HG03342 (cell line): ENCODE measurements at regions not wholly inside any gene's neighbourhood (a gene's known extent, or its start where the extent isn't known, plus 50 kb on each side); places are given as distances from the start of the nearest gene placed in this dataset.
"Not testable (repeated sequence)": the region's sequence is repeated elsewhere in the genome, so short reads cannot be mapped to it uniquely, and the experiment has no call there.

Experiments
- ATAC-seq: cut with Tn5 transposase; IDR thresholded peaks from one replicate; pipeline ENCODE4 v1.9.1; 2021; ENCODE audit warnings: mild to moderate bottlenecking, moderate library complexity; ENCODE audit not compliant: unreplicated experiment

- ATAC-seq, result no peak
Observed at GRCh38 chr5:136749016-136749415, 383.7 kb upstream of the TRPC7 start.

DNA sequence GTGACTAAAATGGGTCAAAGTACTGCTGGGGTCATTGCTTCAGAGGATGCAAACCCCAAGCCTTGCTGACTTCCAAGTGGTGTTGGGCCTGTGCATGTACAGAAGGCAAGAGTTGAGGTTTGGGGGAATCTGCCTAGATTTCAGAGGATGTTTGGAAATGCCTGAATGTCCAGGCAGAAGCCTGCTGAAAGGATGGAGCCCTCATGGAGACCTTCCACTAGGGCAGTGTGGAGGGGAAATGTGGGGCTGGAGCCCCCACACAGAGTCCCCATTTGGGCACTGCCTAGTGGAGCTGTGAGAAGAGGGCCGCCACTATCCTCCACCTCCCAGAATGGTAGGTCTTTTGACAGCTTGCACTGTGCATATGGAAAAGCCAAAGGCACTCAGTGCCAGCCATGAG, 377.7 kb upstream of the TRPC7 start:
- ATAC-seq, result no peak

DNA sequence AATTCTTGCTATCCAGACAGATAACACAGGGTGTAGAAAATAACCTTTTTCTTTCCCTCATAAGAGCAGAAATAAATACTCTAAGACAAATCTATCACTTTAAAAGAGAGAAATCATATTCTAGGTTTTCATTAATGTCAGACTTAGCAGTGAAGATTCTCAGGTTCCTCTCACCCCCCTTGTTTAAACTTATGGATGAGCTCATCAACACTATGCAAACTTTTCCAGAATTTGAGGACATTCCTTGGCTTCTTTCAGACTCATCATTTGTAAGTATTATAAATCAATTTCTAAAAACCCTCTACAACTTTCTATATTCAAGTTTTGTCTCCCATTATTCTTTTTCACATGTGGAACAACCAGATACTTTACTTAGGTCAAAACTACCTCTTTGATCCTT, 374.9 kb upstream of the TRPC7 start:
- ATAC-seq, result no peak

GRCh38 chr5:136739271-136739670, 373.9 kb upstream of the TRPC7 start:
- not testable (repeated sequence) for ATAC-seq

GRCh38 chr5:136738829-136739228, 373.5 kb upstream of the TRPC7 start:
- ATAC-seq, result no peak

DNA sequence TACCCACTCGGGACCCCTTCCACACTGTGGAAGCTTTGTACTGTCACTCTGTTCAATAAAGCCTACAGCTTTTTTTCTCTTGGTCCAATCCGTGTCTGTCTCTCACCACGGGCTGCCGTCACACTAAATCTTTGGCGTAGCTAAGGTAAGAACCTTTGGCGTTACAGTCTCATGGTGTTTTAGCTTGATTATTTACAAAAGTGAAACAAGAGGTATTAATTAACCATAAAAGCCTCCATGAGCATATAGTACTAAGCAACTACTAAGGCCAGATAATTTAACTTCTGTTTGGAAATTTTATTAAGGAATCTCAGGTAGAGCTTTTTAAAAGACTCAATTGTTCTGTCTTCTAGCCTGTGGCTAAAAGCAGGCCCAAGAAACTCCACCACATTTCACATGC, 370.7 kb upstream of the TRPC7 start:
- ATAC-seq, result no peak

- not testable (repeated sequence) for ATAC-seq
Observed at GRCh38 chr5:136735611-136736010, 370.3 kb upstream of the TRPC7 start.

- no peak for ATAC-seq
Observed at GRCh38 chr5:136734628-136735027, 369.3 kb upstream of the TRPC7 start.

- ATAC-seq, result no peak
Observed at GRCh38 chr5:136732751-136733150, 367.4 kb upstream of the TRPC7 start.

GRCh38 chr5:136731241-136731900, 366.0 kb upstream of the TRPC7 start:
- no peak for ATAC-seq

- ATAC-seq, result no peak
Observed at GRCh38 chr5:136730426-136730825, 365.1 kb upstream of the TRPC7 start.

DNA sequence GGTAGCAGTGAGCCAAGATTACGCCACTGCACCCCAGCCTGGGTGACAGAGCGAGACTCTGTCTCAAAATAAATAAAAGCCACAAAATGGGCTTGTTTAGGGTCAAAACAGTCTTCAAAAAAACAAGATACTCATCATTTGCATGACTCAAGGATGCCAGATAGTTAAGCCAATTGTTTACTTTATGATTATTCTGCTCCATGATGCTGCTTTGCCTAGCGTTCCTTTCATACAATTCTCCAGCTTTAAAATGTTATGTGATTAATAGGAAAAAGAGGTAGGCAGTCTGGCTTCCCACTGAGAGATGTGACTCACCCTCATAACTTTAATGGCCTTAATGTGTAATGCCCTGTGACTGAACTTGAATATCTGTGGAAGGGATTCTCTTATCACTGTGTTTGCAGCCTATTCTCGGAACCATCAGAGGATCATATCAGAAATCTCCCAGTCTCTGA, 364.6 kb upstream of the TRPC7 start:
- ATAC-seq, result no peak

DNA sequence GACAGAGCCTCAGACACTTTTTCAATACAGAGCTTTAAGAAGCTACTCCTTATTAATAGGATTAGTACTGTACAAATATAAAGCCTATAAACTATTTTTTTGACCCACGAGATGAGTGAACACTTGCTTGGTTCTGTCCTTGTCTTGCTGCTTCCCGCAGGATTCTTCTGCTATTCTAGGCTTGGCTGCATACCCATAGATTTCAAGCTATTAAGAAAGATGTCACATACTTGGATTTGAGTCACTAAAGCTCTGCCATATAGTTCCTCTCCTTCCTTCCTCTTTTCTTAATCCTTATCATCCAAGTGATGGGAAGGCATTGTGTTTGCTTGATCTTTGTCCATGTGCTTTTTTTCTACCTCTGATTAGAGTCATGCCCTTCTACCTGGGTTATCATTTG, 361.2 kb upstream of the TRPC7 start:
- ATAC-seq, result no peak

DNA sequence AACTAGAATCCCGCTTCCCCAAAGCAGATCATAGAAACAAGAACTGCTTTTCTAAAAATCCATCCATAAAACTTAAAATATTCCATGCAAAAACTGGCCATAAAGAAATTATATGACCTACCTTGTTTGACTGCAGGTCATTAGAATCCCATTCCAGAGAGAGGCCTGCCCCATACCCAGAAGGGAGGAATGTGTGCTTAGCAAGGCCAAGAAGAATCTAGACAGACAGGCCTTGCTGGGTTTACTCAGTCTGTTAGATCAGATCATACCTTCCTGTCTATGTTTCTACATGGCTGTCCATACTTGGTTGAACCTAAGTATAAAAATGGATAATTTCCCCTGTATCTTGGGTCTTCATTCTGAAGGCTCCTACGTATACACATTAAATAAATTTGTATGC, 358.8 kb upstream of the TRPC7 start:
- ATAC-seq, result no peak

DNA sequence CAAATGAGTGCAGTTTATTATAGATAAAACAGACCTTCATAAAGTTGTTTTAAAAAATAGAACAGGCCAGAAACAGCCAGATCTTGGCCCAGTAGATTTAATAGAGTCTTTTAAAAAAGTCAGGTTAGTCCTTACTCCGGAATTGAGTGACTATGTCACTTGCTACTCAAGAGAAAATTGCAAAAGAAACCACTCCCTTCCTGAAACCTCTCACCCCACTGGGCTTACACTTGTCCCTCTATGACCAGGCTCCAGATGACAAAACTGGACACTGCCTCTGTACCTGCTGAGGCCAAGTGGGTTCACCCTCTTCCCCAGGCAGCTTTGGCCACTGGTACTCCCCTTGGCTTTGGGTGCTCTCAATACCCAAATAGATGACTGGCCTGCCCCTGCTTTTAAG, 357.2 kb upstream of the TRPC7 start:
- no peak for ATAC-seq

GRCh38 chr5:136722086-136722485, 356.7 kb upstream of the TRPC7 start:
- ATAC-seq, result no peak

- no peak for ATAC-seq
Observed at GRCh38 chr5:136720674-136721073, 355.3 kb upstream of the TRPC7 start.

GRCh38 chr5:136717917-136718316, 352.6 kb upstream of the TRPC7 start:
- ATAC-seq, result no peak

DNA sequence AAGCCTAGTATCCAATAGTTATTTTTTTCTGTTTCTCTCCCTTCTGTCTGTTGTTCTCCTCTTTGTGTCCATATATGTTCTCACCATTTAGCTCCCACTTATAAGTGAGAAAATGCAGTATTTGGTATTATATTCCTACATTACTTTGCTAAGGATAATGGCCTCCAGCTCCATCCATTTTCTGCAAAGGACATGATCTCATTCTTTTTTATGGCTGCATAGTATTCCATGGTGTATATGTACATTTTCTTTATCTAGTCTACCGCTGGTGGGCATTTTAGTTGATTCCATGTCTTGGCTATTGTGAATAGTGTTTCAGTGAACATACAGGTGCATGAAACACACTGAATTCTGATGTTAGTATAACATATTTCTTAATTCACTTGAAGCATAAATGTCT, 348.9 kb upstream of the TRPC7 start:
- ATAC-seq, result no peak

DNA sequence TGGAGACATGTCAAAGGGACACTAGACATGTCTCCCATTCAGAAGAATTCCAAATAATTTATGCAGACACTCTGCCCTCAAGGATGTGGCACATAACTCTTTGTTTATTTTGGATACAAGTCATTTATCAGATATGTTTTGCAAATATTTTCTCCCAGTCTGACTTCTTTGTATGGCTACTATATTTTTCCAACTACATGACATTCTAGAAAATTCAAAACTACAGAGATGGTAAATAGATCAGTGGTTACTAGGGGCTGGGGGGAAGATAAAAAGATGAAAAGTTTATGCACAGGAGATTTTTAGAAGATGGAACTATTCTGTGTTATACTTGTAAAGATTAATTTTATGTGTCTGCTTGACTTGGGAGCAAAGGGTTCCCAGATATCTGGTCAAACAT, 347.3 kb upstream of the TRPC7 start:
- ATAC-seq, result no peak

DNA sequence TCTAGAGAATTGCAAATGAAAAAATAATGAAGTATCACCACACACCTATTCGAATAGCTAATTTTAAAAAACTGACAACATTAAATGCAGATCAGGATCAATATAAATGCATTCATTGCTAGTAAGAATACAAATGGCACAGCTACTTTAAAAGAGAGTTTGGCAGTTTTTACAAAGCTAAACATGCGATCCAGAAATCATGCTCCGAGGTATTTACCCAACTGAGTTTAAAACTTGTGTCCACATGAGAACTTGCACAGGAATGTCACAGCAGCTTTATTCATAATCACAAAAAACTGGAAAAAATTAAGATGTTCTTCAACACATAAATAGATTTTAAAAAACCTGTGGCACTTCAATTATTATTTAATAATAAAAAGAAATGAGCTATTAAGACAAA, 345.5 kb upstream of the TRPC7 start:
- no peak for ATAC-seq

GRCh38 chr5:136703706-136704105, 338.4 kb upstream of the TRPC7 start:
- no peak for ATAC-seq

GRCh38 chr5:136703036-136703435, 337.7 kb upstream of the TRPC7 start:
- ATAC-seq, result no peak
